ENCODE measurements at regions not wholly inside any gene's neighbourhood (a gene's known extent, or its start where the extent isn't known, plus 50 kb on each side); places are given as distances from the start of the nearest gene placed in this dataset.

- Mint-ChIP-seq H3K4me1 (ENCODE audit: low read depth) (no peaks in the 10 kb centered on the region), H3K27me3 (no peaks in the 10 kb centered on the region), H3K27ac (no peak overlapping the region), H3K9me3 (no peaks in the 10 kb centered on the region), H3K4me3 (no peak overlapping the region), H3K36me3 (ENCODE audit: low read depth) (no peaks in the 10 kb centered on the region)
- TF ChIP-seq, protein P1, sequence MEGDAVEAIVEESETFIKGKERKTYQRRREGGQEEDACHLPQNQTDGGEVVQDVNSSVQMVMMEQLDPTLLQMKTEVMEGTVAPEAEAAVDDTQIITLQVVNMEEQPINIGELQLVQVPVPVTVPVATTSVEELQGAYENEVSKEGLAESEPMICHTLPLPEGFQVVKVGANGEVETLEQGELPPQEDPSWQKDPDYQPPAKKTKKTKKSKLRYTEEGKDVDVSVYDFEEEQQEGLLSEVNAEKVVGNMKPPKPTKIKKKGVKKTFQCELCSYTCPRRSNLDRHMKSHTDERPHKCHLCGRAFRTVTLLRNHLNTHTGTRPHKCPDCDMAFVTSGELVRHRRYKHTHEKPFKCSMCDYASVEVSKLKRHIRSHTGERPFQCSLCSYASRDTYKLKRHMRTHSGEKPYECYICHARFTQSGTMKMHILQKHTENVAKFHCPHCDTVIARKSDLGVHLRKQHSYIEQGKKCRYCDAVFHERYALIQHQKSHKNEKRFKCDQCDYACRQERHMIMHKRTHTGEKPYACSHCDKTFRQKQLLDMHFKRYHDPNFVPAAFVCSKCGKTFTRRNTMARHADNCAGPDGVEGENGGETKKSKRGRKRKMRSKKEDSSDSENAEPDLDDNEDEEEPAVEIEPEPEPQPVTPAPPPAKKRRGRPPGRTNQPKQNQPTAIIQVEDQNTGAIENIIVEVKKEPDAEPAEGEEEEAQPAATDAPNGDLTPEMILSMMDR (IDR thresholded peaks at IDR 0.05) = no peak
- Histone ChIP-seq H3K36me3 (ENCODE audit: insufficient read depth, low read length) (no peaks in the 10 kb centered on the region), H3K4me1 (ENCODE audit: insufficient read depth, low read length) (no peaks in the 10 kb centered on the region), H3K4me3 (ENCODE audit: low read length) (no peak overlapping the region), H3K27me3 (ENCODE audit: control insufficient read depth in 1 of 2, insufficient read depth in 2 of 2, low read length in 2 of 2) (no peaks in the 10 kb centered on the region), H3K27ac (ENCODE audit: low read depth in 1 of 2, low read length in 2 of 2) (no peak overlapping the region), H3K9me3 (ENCODE audit: control insufficient read depth in 1 of 2, insufficient read depth in 1 of 2, low read length in 2 of 2) (peaks cover 0 to 8% of the 10 kb centered on the region in 2 experiments)
- CTCF ChIA-PET = interaction anchor here (1.0 kb wide), 1 partner anchor 44 kb away, joined by 3 read pairs; no protein-coding TSS in a partner anchor
- DNase-seq (no peak), ATAC-seq (ENCODE audit: poor library complexity) (no peak)
- intact Hi-C loops (cut with DNase I, micrococcal nuclease) = no loop called here
- POLR2A ChIA-PET = no interaction called here
These were observed 113.6 kb upstream of the MTNR1B start for GRCh38 chr11:92855607-92856405.

DNA sequence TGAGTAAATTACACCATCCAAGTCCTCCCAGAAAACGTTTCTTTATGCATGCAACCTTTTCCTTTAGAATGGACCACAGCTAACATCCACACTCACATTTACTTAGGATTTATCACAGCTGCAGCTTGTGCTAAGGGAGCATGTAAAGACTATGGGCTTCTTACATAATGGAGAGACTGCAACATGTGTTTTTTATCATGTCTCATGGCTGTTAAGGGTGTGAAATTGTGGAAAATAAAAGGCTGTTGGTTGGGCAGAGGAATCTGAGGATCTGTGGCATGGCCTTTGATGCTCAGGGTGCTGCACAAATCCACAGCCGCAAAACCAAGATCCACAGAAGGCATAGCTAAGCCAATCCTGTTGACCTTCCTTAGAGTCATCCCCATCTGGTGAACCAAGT lies 112.0 kb upstream of the MTNR1B start:
- CTCF ChIA-PET = no interaction called here
- Histone ChIP-seq H3K27me3 (ENCODE audit: control insufficient read depth in 1 of 2, insufficient read depth in 2 of 2, low read length in 2 of 2) (no peaks in the 10 kb centered on the region), H3K4me1 (ENCODE audit: insufficient read depth, low read length) (no peaks in the 10 kb centered on the region), H3K9me3 (ENCODE audit: control insufficient read depth in 1 of 2, insufficient read depth in 1 of 2, low read length in 2 of 2) (peaks cover 0 to 8% of the 10 kb centered on the region in 2 experiments), H3K4me3 (ENCODE audit: low read length) (no peak overlapping the region), H3K27ac (ENCODE audit: low read depth in 1 of 2, low read length in 2 of 2) (no peak overlapping the region), H3K36me3 (ENCODE audit: insufficient read depth, low read length) (no peaks in the 10 kb centered on the region)
- intact Hi-C loops (cut with DNase I, micrococcal nuclease) = no loop called here
- no peak overlapping the region for H3K27ac Mint-ChIP-seq
- no peaks in the 10 kb centered on the region for H3K9me3 Mint-ChIP-seq
- ATAC-seq (ENCODE audit: poor library complexity) (no peak), DNase-seq (no peak)
- H3K4me1 Mint-ChIP-seq (ENCODE audit: low read depth) = no peaks in the 10 kb centered on the region
- H3K27me3 Mint-ChIP-seq = no peaks in the 10 kb centered on the region
- H3K36me3 Mint-ChIP-seq (ENCODE audit: low read depth) = no peaks in the 10 kb centered on the region
- no peak overlapping the region for H3K4me3 Mint-ChIP-seq
- TF ChIP-seq, protein P1 (IDR thresholded peaks at IDR 0.05) = no peak
- POLR2A ChIA-PET = no interaction called here

DNA sequence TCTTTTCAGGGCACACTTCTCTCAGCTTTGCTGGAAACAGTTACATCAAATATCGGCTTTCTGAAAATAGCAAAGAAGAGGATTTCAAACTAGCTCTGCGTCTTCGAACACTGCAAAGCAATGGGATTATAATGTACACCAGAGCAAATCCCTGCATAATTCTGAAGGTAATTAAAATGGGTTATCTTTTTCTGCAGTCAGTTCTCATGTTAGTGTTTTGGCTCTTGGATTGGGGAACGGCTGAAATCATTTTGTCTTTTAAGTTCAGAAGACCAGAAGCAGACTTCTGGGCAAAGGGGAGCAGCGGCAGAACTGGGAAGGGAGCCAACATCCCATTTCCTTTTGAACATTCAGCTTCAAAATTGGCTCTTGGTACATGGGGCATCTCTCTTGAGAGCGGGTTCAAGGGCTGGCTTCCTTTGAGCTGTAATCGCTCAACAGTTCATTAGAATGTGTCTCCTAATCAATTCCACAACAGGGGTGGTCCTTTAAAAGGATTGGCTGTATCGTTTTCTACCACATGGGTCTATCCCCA lies 110.2 kb upstream of the MTNR1B start:
- H3K27ac ChIP-seq (ENCODE audit: low read depth in 1 of 2, low read length in 2 of 2) = no peak overlapping the region
- no peak overlapping the region for H3K4me3 Mint-ChIP-seq
- H3K36me3 ChIP-seq (ENCODE audit: insufficient read depth, low read length) = no peaks in the 10 kb centered on the region
- no peaks in the 10 kb centered on the region for H3K27me3 ChIP-seq (ENCODE audit: control insufficient read depth in 1 of 2, insufficient read depth in 2 of 2, low read length in 2 of 2)
- H3K4me1 ChIP-seq (ENCODE audit: insufficient read depth, low read length) = no peaks in the 10 kb centered on the region
- TF ChIP-seq, protein P1 (IDR thresholded peaks at IDR 0.05) = no peak
- H3K9me3 ChIP-seq (ENCODE audit: control insufficient read depth in 1 of 2, insufficient read depth in 1 of 2, low read length in 2 of 2) = peaks cover 0 to 1% of the 10 kb centered on the region in 2 experiments
- ATAC-seq (ENCODE audit: poor library complexity) = no peak
- H3K4me1 Mint-ChIP-seq (ENCODE audit: low read depth) = no peaks in the 10 kb centered on the region
- intact Hi-C loops (cut with DNase I, micrococcal nuclease) = no loop called here
- no peak overlapping the region for H3K4me3 ChIP-seq (ENCODE audit: low read length)
- H3K27ac Mint-ChIP-seq = no peak overlapping the region
- no peaks in the 10 kb centered on the region for H3K27me3 Mint-ChIP-seq
- ChIA-PET CTCF (no interaction called here), POLR2A (interaction anchor here (0.7 kb wide), 1 partner anchor 10 kb away, joined by 3 read pairs; no protein-coding TSS in a partner anchor)
- no peaks in the 10 kb centered on the region for H3K36me3 Mint-ChIP-seq (ENCODE audit: low read depth)
- DNase-seq = no peak
- H3K9me3 Mint-ChIP-seq = no peaks in the 10 kb centered on the region
